Activated naive CD8-positive, alpha-beta T cell treated with anti-CD3 and anti-CD28 coated beads, Interleukin-2, amount 50 U/mL, for 24 hours (primary cell): ENCODE measurements at regions not wholly inside any gene's neighbourhood (a gene's known extent, or its start where the extent isn't known, plus 50 kb on each side); places are given as distances from the start of the nearest gene placed in this dataset.
"Not testable (repeated sequence)": the region's sequence is repeated elsewhere in the genome, so short reads cannot be mapped to it uniquely, and the experiment has no call there.

Experiments
- ATAC-seq: fragments of 150-1000 bp; cut with Tn5 transposase; one replicate; pipeline ENCODE4 v1.10.0; 2021
- DNase-seq: peaks from one replicate; pipeline ENCODE4 v3.0.0; 2021
- H3K27ac Mint-ChIP-seq: one replicate; pipeline ENCODE4 v1.8.0; 2021; ENCODE audit warnings: mild to moderate bottlenecking, mixed read lengths
- H3K27me3 Mint-ChIP-seq: one replicate; pipeline ENCODE4 v1.8.0; 2021; ENCODE audit warnings: mixed read lengths
- H3K36me3 Mint-ChIP-seq: one replicate; pipeline ENCODE4 v1.8.0; 2021; ENCODE audit warnings: low read depth, mixed read lengths
- H3K4me1 Mint-ChIP-seq: one replicate; pipeline ENCODE4 v1.8.0; 2021; ENCODE audit warnings: mixed read lengths
- H3K4me3 Mint-ChIP-seq: one replicate; pipeline ENCODE4 v1.8.0; 2021; ENCODE audit warnings: mild to moderate bottlenecking, moderate library complexity, mixed read lengths
- H3K9me3 Mint-ChIP-seq: one replicate; pipeline ENCODE4 v1.8.0; 2021; ENCODE audit warnings: mixed read lengths

GRCh38 chr1:96178053-96178452 lies 543.5 kb upstream of the PTBP2 start:
- Mint-ChIP-seq H3K4me3 (no peak overlapping the region), H3K36me3 (no peaks in the 10 kb centered on the region), H3K4me1 (no peaks in the 10 kb centered on the region), H3K9me3 (peaks cover 3% of the 10 kb centered on the region), H3K27me3 (no peaks in the 10 kb centered on the region), H3K27ac (no peak overlapping the region)
- ATAC-seq = no peak
- no peak for DNase-seq

- H3K27me3 Mint-ChIP-seq = no peaks in the 10 kb centered on the region
- peaks cover 3% of the 10 kb centered on the region for H3K9me3 Mint-ChIP-seq
- no peak overlapping the region for H3K4me3 Mint-ChIP-seq
- ATAC-seq (no peak), DNase-seq (no peak)
- no peaks in the 10 kb centered on the region for H3K36me3 Mint-ChIP-seq
- no peak overlapping the region for H3K27ac Mint-ChIP-seq
- no peaks in the 10 kb centered on the region for H3K4me1 Mint-ChIP-seq
Measured at GRCh38 chr1:96183485-96183884, 538.1 kb upstream of the PTBP2 start.

GRCh38 chr1:96183928-96184327 lies 537.7 kb upstream of the PTBP2 start:
- Mint-ChIP-seq H3K27ac (no peak overlapping the region), H3K27me3 (no peaks in the 10 kb centered on the region), H3K4me1 (no peaks in the 10 kb centered on the region)

GRCh38 chr1:96185181-96185580 lies 536.4 kb upstream of the PTBP2 start:
- no peak overlapping the region for H3K4me3 Mint-ChIP-seq
- H3K27me3 Mint-ChIP-seq = no peaks in the 10 kb centered on the region
- DNase-seq (no peak), ATAC-seq (no peak)
- H3K36me3 Mint-ChIP-seq = no peaks in the 10 kb centered on the region
- no peak overlapping the region for H3K27ac Mint-ChIP-seq
- H3K9me3 Mint-ChIP-seq = peaks cover 3% of the 10 kb centered on the region
- H3K4me1 Mint-ChIP-seq = no peaks in the 10 kb centered on the region

More at GRCh38 chr1:96183928-96184327, 537.7 kb upstream of the PTBP2 start:
- DNase-seq = no peak
- Mint-ChIP-seq H3K36me3 (no peaks in the 10 kb centered on the region), H3K4me3 (no peak overlapping the region), H3K9me3 (peaks cover 3% of the 10 kb centered on the region)
- no peak for ATAC-seq

- ATAC-seq (no peak), DNase-seq (no peak)
- H3K9me3 Mint-ChIP-seq = peaks cover 18% of the 10 kb centered on the region
- H3K36me3 Mint-ChIP-seq = no peaks in the 10 kb centered on the region
- no peaks in the 10 kb centered on the region for H3K27me3 Mint-ChIP-seq
- H3K4me3 Mint-ChIP-seq = no peak overlapping the region
- no peaks in the 10 kb centered on the region for H3K4me1 Mint-ChIP-seq
- H3K27ac Mint-ChIP-seq = no peak overlapping the region
Measured at GRCh38 chr1:96187020-96187419, 534.6 kb upstream of the PTBP2 start.

GRCh38 chr1:96191165-96191564 lies 530.4 kb upstream of the PTBP2 start:
- Mint-ChIP-seq H3K4me1 (no peaks in the 10 kb centered on the region), H3K36me3 (no peaks in the 10 kb centered on the region), H3K27ac (no peak overlapping the region), H3K4me3 (no peak overlapping the region), H3K27me3 (no peaks in the 10 kb centered on the region), H3K9me3 (peaks cover 18% of the 10 kb centered on the region)
- DNase-seq (no peak), ATAC-seq (no peak)

- no peak overlapping the region for H3K4me3 Mint-ChIP-seq
- no peak for ATAC-seq
- no peak overlapping the region for H3K27ac Mint-ChIP-seq
- no peaks in the 10 kb centered on the region for H3K27me3 Mint-ChIP-seq
- no peaks in the 10 kb centered on the region for H3K4me1 Mint-ChIP-seq
- DNase-seq = no peak
- no peaks in the 10 kb centered on the region for H3K36me3 Mint-ChIP-seq
- H3K9me3 Mint-ChIP-seq = peaks cover 6% of the 10 kb centered on the region
Measured at GRCh38 chr1:96206451-96206850, 515.1 kb upstream of the PTBP2 start.

- H3K4me1 Mint-ChIP-seq = no peaks in the 10 kb centered on the region
- H3K27ac Mint-ChIP-seq = no peak overlapping the region
- H3K4me3 Mint-ChIP-seq = no peak overlapping the region
- peaks cover 3% of the 10 kb centered on the region for H3K9me3 Mint-ChIP-seq
- H3K27me3 Mint-ChIP-seq = no peaks in the 10 kb centered on the region
- H3K36me3 Mint-ChIP-seq = no peaks in the 10 kb centered on the region
- DNase-seq (no peak), ATAC-seq (no peak)
Measured at GRCh38 chr1:96207936-96208335, 513.6 kb upstream of the PTBP2 start.

- Mint-ChIP-seq H3K4me3 (no peak overlapping the region), H3K4me1 (no peaks in the 10 kb centered on the region), H3K36me3 (no peaks in the 10 kb centered on the region), H3K9me3 (peaks cover 3% of the 10 kb centered on the region), H3K27me3 (no peaks in the 10 kb centered on the region), H3K27ac (no peak overlapping the region)
- no peak for DNase-seq
- no peak for ATAC-seq
Measured at GRCh38 chr1:96208428-96208827, 513.2 kb upstream of the PTBP2 start.

- Mint-ChIP-seq H3K27ac (no peak overlapping the region), H3K4me3 (no peak overlapping the region), H3K9me3 (peaks cover 3% of the 10 kb centered on the region), H3K27me3 (no peaks in the 10 kb centered on the region), H3K4me1 (no peaks in the 10 kb centered on the region), H3K36me3 (no peaks in the 10 kb centered on the region)
- ATAC-seq = no peak
- no peak for DNase-seq
Measured at GRCh38 chr1:96210054-96210453, 511.5 kb upstream of the PTBP2 start.

GRCh38 chr1:96211202-96211601 lies 510.4 kb upstream of the PTBP2 start:
- Mint-ChIP-seq H3K36me3 (no peaks in the 10 kb centered on the region), H3K27ac (no peak overlapping the region), H3K27me3 (no peaks in the 10 kb centered on the region), H3K4me1 (no peaks in the 10 kb centered on the region), H3K4me3 (no peak overlapping the region), H3K9me3 (peaks cover 3% of the 10 kb centered on the region)
- ATAC-seq (no peak), DNase-seq (no peak)

- H3K27ac Mint-ChIP-seq = no peak overlapping the region
- H3K27me3 Mint-ChIP-seq = no peaks in the 10 kb centered on the region
- no peak overlapping the region for H3K4me3 Mint-ChIP-seq
- no peaks in the 10 kb centered on the region for H3K9me3 Mint-ChIP-seq
- H3K4me1 Mint-ChIP-seq = no peaks in the 10 kb centered on the region
- no peak for DNase-seq
- H3K36me3 Mint-ChIP-seq = no peaks in the 10 kb centered on the region
- no peak for ATAC-seq
Measured at GRCh38 chr1:96214982-96215381, 506.6 kb upstream of the PTBP2 start.

GRCh38 chr1:96220651-96221050 lies 500.9 kb upstream of the PTBP2 start:
- H3K27ac Mint-ChIP-seq = no peak overlapping the region
- DNase-seq = no peak
- H3K4me3 Mint-ChIP-seq = no peak overlapping the region
- ATAC-seq = no peak
- no peaks in the 10 kb centered on the region for H3K27me3 Mint-ChIP-seq
- no peaks in the 10 kb centered on the region for H3K9me3 Mint-ChIP-seq
- no peaks in the 10 kb centered on the region for H3K36me3 Mint-ChIP-seq
- H3K4me1 Mint-ChIP-seq = no peaks in the 10 kb centered on the region

- Mint-ChIP-seq H3K9me3 (no peaks in the 10 kb centered on the region), H3K27ac (no peak overlapping the region), H3K27me3 (no peaks in the 10 kb centered on the region), H3K4me1 (no peaks in the 10 kb centered on the region), H3K36me3 (no peaks in the 10 kb centered on the region), H3K4me3 (no peak overlapping the region)
- DNase-seq = no peak
- no peak for ATAC-seq
Measured at GRCh38 chr1:96222701-96223100, 498.9 kb upstream of the PTBP2 start.

GRCh38 chr1:96224229-96224628 lies 497.4 kb upstream of the PTBP2 start:
- DNase-seq, ATAC-seq, H3K9me3 Mint-ChIP-seq, H3K27ac Mint-ChIP-seq, H3K36me3 Mint-ChIP-seq, H3K4me3 Mint-ChIP-seq, H3K27me3 Mint-ChIP-seq, H3K4me1 Mint-ChIP-seq: not testable (repeated sequence)

GRCh38 chr1:96233422-96233821 lies 488.2 kb upstream of the PTBP2 start:
- no peak overlapping the region for H3K4me3 Mint-ChIP-seq
- no peak for ATAC-seq
- DNase-seq = no peak
- H3K27me3 Mint-ChIP-seq = no peaks in the 10 kb centered on the region
- no peak overlapping the region for H3K27ac Mint-ChIP-seq
- no peaks in the 10 kb centered on the region for H3K4me1 Mint-ChIP-seq
- no peaks in the 10 kb centered on the region for H3K9me3 Mint-ChIP-seq
- no peaks in the 10 kb centered on the region for H3K36me3 Mint-ChIP-seq
